ENCODE measurements at regions not wholly inside any gene's neighbourhood (a gene's known extent, or its start where the extent isn't known, plus 50 kb on each side); places are given as distances from the start of the nearest gene placed in this dataset.
"Not testable (repeated sequence)": the region's sequence is repeated elsewhere in the genome, so short reads cannot be mapped to it uniquely, and the experiment has no call there.

DNA sequence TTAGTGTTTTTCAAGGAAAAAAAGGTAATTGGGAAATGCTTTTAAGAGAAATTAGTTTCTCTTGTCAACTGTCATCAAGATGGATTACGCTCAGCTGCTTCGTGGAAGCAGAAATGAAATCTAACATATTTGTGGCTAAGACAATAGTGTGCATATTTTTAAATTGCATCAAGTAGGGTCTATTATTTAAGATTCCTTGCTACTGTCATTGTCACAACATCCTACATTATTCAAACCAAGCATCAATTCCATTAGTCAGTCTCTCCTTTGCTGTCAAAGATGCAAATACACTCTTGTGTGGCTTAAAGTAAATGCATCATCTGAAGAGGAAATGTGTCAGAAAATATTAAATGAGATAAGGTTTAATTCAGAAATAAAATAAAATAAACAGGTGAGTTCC is 1277.6 kb upstream of the SEL1L start:
- no peak for DNase-seq (ENCODE audit: low spot score)

DNA sequence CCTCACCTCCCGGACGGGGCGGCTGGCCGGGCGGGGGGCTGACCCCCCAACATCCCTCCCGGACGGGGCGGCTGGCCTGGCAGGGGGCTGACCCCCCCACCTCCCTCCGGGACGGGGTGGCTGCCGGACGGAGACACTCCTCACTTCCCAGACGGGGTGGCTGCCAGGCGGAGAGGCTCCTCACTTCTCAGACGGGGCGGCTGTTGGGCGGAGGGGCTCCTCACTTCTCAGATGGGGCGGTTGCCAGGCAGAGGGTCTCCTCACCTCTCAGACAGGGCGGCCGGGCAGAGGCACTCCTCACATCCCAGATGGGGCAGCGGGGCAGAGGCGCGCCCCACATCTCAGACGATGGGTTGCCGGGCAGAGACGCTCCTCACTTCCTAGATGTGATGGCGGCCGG is 1280.7 kb upstream of the SEL1L start:
- DNase-seq (ENCODE audit: low spot score): not testable (repeated sequence)

DNA sequence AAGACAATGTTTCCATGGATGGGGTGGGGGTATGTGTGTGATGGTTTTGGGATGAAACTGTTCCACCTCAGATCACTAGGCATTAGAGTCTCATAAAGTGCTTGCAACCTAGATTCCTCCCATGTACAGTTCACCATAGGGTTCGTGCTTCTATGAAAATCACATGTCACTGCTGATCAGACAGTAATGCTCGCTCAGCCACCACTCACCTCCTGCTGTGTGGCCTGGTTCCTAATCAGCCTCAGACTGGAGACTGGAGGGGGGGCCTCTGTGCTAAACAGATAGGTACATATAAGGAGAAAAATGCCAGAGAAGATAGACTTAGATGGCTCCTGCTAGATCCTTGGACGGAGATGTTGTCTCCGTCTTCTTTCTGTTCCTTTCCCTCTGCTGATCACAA is 1296.9 kb upstream of the SEL1L start:
- DNase-seq (ENCODE audit: low spot score): no peak

DNA sequence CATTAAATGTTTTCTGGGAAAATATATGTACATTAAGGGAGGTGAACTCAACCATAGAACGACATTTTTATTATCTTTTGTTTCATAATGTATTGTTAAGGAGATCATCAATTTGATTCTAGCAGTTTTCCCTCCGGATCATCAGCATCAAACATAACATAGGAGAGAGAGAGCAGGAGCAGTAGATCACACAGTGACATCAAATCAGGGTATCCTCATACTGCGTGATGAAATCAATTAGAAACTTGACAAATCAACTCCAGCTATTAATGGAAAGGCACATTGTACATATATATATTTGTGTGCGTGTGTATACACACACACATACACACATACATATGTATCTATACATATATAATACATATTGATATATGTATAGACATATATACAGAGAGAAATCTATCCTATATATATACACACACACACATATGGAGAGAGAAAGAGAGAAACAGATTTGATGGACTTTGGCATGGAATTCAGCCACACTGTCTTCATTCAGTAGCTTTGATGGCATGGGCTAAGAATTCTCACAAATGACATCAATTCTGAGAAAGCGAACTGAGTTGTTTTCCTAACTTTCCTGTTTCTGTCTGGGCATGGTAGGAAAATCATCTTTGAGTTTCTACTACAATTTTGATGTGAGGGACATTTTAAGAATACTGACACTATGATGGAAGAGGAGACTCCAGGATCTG is 1302.8 kb upstream of the SEL1L start:
- no peak for DNase-seq (ENCODE audit: low spot score)

DNA sequence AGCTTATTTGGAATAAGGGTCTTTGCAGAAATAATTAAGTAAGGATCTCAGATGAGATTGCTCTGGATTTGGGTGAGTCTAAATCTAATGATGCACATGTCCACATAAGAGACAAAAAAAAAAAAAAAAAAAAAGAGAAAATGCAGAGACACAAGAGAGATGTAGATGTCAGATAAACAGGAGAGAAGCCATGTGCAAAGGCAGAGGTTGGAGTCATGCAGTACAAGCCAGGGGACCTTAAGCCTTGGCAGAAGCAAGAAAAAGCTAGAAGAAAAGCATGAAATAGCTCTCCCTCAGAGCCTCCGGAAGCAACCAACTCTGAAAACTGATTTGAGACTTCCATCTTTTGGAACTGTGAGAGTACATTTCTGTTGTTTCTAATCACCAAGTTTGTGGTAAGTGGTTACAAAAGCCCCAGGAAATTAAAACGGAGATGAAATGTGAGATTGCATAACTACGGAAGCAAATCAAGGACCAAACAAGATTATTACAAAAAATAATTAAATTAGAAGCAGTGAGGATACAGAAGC is 1304.0 kb upstream of the SEL1L start:
- DNase-seq (ENCODE audit: low spot score): no peak

DNA sequence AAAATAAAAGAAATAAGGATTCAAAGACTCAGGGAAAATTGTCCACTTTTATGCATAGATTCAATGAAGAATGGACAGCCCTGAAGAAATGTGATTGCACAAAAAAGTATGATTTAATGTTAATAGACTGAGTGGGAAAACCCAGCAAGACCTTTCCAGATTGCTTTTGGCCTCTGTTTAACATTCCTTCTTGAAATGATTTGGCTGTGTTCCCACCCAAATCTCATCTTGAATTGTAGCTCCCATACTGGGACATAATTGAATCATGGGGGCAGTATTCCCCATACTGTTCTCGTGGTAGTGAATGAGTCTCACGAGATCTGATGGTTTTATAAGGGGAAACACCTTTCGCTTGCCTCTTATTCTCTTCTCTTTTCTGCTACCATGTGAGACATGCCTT is 1316.9 kb upstream of the SEL1L start:
- no peak for DNase-seq (ENCODE audit: low spot score)

DNA sequence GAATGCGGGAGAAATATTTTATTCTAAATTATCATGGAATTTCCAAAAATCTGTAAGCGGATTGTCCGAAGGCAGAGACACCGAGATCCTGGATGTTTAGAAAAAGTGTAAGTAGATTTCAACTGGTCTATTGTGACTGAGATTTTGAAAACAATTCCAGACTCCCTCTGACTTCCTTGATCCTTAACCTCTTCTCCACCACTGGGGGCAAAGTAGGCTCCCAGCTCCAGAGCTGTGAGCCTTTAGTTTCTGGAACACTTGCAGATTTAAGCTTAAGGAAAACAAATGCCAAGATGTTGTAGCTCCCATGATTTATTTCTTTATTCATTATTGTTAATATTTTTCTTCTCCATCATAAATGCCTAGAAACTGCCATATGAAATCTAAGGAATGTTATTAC is 1320.5 kb upstream of the SEL1L start:
- no peak for DNase-seq (ENCODE audit: low spot score)

DNA sequence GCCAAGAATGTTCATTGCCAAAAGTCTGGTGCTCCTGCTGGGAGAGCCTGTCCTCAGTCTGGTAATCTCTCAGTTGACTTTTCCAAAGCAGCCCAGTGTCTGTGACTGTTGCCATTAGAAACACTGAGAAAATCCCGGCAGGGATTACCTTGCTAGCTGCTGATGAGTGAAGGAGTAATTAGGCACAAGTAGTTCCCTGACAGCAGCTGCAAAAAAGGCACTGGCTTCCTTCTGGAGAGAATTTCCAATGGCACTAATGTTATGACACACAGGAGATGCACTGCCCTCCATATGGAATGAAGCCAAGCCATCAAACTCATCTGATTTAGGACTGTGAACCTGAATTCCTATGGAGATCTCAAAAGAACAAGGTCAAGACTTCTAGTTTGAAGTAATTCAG is 1321.2 kb upstream of the SEL1L start:
- DNase-seq (ENCODE audit: low spot score): no peak

DNA sequence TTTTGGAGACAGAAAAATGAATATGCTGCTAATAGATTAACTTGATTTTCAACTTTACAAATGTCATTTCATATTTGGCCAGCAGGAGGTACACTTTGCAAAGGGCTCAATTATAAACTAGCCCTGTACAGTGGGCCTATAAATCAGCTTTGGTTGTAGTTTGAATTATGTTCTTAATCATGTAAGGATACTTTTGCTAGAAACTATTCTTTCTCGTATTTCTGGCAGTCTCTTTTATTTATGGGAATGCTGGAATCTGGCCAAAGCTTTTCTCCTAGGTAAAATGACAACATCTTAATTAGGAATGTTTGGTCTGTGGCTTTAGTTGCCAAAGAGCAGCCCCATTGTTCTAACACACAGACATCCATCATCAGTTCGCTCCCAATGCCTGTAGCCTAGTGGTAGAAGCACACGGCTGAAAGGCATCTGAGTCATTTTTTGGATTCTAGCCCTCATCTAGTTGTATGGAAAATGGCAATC is 1322.3 kb upstream of the SEL1L start:
- no peak for DNase-seq (ENCODE audit: low spot score)

DNA sequence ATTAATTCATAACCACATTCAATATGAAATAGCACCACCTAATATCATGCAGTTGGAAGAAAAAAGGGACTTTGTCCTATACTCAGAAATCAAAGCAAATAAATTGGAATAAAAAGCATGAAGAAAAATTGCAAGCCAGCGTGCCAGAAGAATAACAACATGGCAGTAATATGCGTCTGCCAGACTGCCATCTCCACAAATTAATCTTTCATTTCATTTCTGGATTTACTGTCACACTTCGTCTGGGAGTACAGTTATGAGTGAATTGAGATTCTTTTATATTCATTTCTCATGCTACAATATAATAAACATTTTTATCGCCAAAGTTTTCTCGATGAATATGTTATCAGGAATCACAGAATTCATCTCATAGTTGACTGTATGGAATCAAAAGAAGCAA is 1327.7 kb upstream of the SEL1L start:
- DNase-seq (ENCODE audit: low spot score): no peak

DNA sequence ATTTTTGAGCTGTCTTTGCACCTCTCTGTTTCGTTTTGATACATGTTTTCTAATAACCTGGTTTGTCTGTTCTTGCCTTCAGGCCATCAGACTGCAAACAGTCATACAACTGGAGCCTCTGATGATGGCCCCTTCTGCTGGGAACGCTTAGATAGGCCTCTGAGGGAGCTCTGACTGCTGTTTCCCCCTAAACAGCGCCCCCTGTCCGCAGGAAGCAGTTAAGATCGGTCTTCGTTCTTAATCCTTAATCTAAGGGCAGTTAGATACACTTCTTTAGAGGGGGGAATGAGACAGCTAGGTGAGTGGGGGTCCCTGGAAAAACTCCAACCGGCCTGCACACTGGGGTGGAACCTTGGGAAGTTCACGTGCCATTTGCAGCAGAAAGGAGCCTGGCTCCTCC is 1338.8 kb upstream of the SEL1L start:
- no peak for DNase-seq (ENCODE audit: low spot score)

DNA sequence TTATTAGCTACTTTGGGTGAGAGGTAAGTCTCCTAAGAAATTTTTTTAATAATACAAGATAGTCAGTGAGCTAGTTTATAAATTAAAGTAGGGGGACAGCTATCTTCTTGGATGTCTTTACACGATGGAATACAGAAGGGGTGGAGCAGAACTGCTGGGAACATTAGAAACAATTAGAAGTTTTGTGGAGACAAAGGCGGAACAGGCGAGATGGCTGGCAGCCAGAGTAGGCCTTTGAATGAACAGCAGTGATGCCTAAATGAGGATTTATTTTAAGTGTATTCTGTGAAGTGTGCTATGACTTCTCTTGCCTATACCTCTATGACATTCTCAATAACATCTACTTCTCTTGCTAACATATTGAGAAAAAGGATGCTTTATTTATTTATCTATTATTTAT is 1345.3 kb upstream of the SEL1L start:
- DNase-seq (ENCODE audit: low spot score): no peak

DNA sequence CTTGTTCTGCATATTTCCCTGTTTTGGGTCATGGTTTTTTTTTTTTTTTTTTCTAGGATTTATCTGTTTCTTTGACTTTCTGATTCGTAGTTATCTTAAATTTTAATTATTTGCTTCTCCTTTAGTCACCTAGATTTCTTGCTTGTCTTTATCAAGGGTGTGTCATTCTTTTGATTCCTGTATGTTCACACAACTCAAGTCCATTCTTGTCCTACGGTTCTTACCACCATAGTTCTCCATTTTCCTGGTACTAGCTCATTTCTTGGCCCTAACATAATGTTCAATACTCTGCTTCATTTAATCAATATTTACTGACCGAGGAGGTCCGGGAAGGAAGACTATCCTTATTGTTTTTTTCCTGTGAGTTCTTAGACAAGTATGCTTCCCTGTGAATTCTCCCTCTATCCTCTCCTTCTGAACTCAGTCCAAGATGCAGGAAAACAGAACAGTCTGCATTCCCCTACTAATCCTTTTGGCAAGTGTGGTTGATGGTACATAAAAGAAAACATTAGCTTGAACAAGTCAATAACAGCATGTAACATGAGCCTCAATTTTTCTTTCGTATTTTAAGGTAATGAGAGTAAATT is 1346.4 kb upstream of the SEL1L start:
- DNase-seq (ENCODE audit: low spot score): no peak

DNA sequence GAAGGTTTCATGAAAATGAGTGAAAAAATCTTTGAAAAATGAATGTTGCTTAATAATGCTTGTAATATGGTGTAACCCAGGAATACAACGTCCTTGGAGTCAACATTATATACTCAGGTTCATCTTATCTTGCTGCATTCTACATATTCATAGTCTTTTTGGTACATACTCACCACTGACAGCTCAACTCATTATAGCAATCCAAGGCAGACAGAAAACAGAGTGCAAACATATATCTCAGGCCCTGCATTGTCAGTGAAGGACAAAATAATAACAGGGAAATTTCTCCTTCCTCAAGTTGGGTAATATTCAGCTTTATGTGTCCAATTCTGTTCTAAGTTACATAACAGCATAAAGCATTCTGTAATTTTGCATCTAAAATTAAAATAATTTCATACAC is 1353.0 kb upstream of the SEL1L start:
- DNase-seq (ENCODE audit: low spot score): no peak

DNA sequence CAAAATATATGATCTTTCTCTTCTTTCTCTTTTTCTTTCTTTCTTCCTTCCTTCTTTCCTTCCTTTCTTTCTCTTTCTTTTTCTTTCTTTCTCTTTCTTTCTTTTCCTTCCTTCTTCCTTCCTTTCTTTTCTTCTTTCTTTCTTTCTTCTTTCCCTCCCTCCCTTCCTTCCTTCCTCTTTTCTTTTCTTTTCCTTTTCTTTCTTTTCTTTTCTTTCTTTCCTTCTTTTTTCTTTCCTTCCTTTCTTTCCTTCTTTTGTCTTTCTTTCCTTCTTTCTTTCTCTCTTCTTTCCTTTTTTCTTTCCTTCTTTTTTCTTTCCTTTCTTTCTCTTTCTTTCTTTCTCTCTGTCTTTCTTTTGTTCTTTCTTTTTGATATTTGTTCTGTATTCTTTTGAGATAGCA is 1356.0 kb upstream of the SEL1L start:
- no peak for DNase-seq (ENCODE audit: low spot score)

DNA sequence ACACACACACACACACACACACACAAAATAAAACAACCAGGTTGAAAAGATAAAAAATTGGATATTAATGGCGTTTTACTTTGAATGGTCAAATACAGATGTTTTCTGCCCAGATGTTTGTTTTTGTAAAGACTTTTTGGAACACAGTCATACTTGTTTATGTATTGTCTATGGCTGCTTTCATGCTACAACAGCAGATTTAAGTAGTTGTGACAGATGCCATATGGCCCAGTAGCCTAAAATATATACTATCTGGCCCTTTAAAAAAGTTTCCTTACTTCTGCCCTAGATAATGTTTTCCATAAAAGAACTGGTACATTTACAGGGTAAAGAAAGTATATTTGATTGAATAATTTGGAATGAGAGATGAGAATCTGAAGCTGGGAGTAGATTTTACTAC is 1362.8 kb upstream of the SEL1L start:
- no peak for DNase-seq (ENCODE audit: low spot score)

DNA sequence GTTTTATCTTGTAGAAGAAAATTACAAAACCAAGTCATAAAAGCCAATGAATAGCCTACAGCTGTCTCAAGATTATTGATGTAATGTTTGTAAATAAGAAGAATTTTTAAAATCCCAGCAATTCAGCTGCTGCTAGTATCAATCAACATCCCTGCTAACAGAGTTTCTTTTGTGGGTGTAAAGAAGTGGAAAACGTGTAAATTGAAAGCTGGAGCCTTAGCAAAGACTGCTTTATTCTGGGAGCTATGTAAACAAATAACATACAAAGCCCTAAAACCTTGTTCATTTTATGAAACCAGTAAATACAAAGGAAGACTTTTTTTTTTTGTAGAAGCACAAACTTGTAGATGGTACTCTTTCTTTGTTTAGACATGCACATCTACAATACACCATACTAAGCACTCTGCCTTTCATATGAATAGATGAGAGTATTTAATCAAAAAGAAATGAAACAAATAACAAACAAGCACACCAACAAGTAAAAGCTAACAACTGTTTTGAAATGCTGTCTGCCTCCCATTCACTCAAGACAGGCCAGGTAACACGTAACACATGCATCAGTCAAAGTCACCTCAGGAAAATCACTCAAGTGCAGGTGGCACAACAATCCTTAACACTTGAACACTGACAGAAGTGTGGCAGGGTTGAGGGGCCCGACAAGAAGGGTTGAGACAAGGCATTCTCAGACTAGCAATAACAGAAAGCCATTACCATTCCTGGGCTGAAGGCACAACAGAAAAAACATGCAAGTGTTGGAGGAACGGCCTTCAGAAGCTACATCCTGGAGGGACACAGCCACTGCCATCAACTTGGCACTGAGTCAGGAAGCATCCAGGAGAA is 1364.0 kb upstream of the SEL1L start:
- DNase-seq (ENCODE audit: low spot score): no peak

DNA sequence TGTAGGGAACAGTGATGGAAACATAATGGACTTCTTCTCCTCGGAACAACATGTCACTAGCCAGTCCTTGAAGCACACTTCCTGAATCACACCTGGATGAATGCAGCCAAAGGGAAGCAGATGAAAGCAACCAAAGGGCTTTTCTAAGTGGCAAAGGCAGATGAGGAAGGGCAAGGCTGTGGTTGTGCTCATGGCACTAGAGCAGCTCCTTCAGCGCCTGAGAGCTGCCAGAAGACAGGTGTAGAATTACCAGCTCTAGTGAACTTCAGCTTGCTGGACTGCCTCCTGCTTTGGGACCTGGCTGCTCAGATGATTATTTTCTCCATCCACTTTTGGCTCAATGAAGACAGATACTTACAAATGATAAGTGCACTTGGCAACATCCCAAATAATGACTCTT is 1372.1 kb upstream of the SEL1L start:
- no peak for DNase-seq (ENCODE audit: low spot score)

DNA sequence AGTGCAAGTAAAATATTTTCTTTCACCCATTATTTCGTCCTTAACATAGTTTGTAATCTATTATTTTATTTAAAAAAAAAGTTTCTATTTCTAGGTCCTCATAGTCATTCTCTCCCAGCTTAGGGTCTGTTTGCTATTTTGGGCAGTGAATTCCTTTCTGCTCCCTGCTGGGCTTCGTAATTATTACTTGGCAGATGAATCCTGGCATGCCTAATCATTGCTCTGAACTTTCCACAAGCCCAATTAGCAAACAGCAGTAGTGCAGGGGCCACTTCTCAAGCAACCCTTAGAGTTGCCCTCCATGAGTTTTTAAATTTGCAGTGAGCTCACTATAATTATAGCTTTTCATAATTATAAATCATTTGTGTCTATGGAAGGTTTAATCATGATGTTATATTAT is 1378.3 kb upstream of the SEL1L start:
- no peak for DNase-seq (ENCODE audit: low spot score)

DNA sequence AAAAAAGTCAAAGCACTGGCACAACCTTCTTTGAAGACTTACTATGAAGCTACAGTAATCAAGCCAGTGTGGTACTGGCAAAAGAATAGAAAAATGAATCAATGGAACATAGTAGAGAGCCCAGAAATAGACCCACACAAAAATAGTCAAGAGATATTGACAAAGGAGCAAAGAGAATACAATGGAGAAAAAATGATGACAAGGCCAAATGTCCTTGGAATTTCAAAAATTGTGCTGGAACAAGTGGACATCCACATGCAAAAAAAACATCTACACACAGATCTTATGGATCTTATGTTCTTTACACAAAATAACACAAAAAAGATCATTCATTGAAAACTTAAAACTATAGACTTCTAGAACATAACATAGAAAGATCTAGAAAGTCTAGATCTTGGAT is 1379.7 kb upstream of the SEL1L start:
- no peak for DNase-seq (ENCODE audit: low spot score)

DNA sequence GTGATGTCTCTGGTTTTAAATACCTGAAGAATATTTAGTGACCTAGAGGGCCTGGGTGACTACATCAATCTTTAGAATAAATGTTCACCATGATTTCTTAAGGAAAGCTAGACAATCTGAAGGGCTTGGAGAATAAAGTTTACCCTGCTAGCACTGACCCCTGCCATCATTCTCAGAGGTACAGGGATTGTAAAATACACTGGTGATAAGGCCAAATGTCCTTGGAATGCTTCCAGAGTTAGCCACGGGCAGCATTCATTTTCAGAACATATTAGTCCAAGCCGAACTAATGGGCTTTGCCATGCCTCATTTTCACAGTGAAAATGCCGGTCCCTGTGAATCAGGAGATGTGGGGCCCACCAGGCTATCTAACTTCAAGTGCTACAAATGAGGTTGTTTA is 1381.7 kb upstream of the SEL1L start:
- no peak for DNase-seq (ENCODE audit: low spot score)

DNA sequence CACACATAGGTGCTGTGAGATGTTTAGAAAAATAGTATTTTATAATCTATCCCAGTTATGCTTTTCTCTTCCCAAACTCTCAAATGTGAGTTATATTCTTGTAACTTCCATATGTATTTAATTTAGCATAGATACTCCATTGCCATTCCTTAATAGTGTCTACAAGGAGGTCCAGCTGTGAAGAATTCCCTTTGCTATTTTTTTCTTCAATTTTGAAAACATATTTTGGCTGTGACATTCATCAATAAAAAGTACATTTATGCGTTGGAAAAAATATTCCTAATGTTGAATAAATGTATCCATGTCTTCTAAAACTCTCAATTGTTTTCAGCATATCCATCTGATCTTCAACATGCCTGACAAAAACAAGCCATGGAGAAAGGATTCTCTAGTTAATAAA is 1402.0 kb upstream of the SEL1L start:
- DNase-seq (ENCODE audit: low spot score): no peak

DNA sequence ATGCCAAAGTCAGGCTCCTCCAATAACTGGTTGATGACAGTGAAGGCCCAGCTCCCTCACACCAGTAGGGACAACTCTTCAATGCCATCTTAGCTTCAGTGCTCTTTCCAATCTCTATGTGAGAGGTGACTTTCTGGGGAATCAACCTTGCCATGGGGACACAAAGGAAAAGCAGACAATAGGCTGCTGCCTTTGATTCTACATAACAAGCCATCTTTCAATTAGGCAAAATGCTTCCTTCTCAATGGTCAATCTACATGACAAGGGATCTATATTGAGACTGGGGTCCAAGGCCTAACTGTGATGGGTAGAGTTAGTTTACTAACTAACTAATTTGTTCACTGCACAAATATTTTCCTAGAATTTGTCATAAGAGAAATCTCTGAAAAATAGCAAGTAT is 1417.5 kb upstream of the SEL1L start:
- no peak for DNase-seq (ENCODE audit: low spot score)

Data from hematopoietic multipotent progenitor cell treated with erythropoietin and hydrocortisone succinate and interleukin-3 and kit ligand, for 15 days (in vitro differentiated cells).